ENCODE measurements at regions not wholly inside any gene's neighbourhood (a gene's known extent, or its start where the extent isn't known, plus 50 kb on each side); places are given as distances from the start of the nearest gene placed in this dataset.

- TF ChIP-seq CTCF (IDR thresholded peaks at IDR 0.05; ENCODE audit: low read depth, low read length, poor library complexity, severe bottlenecking) (no peak), EZH2phosphoT487 (IDR thresholded peaks at IDR 0.05; ENCODE audit: borderline replicate concordance, low read length) (no peak)
Measured at GRCh38 chr11:41989823-41990380, 530.5 kb upstream of the LRRC4C start.

Measured in DOHH2 (cell line).